ENCODE measurements at regions not wholly inside any gene's neighbourhood (a gene's known extent, or its start where the extent isn't known, plus 50 kb on each side); places are given as distances from the start of the nearest gene placed in this dataset.

DNA sequence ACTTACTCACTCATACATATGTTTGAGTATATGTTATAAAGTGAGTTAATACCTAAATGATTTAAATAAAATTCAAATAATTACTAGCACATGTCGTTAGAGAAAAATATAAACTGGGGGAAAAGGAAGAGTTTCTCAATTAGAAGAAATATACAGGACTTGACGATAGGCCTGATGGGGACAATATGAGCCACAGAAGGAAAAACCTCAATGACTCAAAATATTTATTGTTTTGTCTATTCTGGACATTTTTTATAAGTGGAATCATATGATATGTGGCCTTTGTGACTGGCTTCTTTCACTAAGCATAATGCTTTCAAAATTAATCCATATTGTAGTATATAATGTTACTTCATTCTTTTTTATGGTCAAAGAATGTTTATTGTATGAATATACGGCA, 339.2 kb upstream of the PMFBP1 start:
- no peak for DNase-seq

DNA sequence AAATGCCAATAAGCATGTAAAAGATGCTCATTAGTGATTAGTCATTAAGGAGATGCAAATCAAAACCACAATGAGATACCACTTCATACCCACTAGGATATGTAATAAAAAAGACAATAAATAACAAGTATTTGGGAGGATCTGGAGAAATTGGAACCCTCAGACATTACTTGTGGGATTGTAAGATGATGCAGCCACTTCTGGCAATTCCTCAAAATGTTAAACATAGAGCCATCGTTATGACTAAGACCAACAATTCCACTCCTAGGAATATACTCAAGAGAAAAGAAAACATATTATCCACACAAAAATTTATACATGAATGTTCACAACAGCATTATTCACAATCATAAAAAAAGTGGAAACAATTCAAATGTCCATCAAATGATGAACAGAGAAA, 336.2 kb upstream of the PMFBP1 start:
- DNase-seq: no peak

DNA sequence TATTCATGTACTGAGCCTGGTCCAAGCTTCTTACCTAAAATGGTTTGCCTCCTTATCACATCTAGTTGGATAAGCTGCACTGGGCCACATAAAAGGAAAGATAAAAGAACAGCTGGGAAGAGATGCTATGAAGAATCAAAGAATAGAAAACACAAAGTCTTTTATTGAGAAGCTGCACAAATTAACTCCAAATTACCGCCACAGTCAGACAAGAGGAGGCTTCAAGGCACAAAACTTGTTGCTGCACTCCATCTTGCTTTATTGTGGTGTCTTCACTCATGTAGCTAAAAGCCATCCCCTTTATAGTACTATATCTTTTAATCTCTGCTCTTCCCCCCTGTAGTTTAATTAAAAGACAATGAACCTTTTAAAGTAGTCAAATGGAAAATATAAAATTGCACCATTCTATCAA, 330.6 kb upstream of the PMFBP1 start:
- DNase-seq: no peak

DNA sequence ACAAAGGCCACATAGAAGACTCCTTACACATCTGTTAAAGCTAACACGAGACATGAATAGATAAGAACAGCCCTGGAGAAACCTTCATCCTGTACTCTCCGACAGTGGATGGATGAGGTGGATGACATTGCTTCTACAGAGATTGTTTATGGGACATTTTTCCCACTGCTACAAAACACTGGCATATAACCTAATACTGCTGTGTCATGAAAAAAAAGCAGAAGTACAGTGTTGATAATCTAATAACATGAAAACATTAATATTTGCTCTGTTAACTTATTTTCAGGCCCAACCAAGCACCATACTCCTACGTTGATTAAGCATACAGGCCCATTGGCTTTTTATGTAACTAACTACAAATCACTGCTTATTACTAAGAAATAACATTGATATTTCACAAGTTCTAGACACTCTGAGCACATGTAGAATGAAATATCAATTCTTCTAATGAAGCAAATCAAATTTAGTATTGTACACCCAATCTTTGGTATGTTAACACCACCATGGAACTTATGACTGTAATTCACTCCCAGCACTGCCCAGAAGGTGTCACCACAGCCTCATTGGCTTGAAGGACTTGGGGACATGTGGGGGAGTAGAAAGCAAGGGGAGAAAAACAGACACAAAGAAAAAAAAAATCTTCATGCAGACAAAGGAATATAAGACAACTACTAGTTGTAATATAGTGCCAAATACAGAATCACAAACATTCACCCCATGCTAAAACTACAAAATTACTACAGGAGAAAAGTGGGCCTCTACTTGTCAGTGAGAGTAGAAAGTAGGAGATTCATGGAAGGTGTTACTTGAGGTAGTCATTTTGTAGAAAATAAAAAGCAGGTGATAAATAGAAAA, 330.0 kb upstream of the PMFBP1 start:
- DNase-seq: peak; percentile 70

DNA sequence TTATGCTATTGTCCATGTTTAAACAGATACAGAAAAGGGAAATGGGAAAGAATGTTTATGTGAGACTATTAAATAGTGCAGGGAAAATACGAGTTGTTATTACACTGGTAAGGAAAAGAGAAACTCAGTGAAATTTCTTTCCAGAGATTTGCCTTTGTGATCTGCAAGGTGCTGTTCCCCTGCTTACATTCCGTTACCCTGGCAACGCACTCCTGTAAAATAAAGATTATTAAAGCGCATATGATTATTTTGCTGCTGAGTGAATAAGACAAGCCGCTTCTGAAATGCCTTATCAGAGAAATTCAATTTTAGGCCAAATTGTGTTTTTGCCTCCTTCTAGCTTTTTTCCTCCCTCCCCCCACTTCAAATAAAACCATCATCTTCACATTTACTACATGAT, 328.6 kb upstream of the PMFBP1 start:
- no peak for DNase-seq

DNA sequence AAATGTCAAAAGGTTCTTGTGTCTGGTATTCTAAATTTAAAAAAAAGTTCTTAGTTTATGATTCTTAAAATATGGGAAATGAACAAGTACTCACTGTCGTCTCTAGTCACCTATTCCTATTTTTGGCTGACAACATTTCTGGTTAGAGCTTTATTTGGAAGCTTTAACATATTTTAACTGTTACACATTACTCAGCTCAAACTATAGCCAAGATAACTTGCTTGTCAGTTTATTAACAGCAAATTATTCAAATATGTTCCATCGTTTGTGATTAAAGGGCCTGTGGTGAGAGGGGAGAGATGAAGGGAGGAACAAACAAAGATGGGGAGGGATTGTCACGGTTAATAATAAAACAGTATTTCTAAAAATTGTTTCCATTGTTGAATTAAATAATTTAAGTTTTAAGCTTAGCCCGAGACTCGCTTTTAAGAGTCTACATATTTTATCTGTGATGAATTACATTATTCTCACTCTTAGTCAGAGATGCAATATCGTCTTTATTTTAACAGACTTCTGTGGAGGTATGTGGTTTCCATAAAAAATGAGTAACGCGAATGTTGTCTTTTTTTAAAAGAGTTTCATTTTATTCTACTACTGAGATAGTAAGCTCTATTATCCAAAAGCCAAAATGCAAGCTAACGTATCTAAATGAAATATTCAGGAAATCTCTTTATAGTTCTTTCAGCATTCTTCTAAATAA, 321.9 kb upstream of the PMFBP1 start:
- no peak for DNase-seq

DNA sequence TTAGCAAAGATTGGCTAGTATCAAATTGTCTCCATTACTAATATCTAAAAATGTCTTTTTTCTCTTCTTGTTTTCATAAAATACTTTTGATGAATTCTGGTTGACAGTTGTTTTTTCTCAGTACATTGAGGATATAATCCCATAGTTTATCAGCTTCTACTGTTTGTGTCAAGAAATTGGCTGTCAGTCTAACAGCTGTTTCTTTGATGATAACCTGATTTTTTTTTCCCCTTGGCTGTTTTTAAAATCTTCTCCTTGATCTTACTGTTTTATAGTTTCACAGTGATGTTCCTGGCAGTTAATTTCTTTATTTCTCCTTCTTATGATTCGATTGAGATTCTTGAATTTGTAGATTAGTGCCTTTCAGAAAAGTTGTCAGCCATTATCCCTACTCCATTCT, 315.3 kb upstream of the PMFBP1 start:
- DNase-seq: no peak

DNA sequence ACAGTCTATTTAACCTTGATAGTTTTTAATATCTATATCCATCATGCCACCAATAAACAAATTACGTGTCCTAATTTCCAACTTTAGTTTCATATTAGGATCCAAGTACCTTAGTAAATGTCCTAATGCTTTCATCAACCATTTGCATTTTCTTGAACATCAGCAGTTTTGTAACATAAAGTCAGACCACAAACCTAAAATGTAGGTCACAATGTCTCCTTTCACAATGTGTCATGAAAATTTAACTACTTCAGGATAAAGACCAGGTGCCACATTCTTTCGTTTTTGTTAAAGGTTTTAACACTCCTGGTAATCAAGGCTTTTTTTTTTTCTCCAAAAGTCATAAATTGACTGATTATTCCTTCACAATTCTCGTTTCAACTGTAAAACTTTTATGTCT, 310.7 kb upstream of the PMFBP1 start:
- no peak for DNase-seq

DNA sequence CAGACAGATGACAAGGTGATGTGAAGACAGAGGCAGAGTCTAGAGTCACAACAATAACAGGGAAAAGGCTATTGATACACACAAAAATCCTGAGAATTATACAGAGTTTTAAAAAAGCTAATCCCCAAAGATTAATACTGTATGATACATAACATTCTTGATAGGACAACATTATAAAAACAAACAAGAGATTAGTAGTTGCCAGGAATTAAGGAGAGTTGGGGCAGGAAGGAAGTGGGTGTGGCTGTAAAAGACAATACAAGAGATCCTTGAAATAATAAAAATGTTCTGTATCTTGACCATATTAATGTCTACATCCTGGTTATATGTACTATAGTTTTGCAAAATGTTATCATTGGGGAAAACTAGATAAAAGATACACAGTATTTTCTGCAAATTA, 309.5 kb upstream of the PMFBP1 start:
- no peak for DNase-seq

DNA sequence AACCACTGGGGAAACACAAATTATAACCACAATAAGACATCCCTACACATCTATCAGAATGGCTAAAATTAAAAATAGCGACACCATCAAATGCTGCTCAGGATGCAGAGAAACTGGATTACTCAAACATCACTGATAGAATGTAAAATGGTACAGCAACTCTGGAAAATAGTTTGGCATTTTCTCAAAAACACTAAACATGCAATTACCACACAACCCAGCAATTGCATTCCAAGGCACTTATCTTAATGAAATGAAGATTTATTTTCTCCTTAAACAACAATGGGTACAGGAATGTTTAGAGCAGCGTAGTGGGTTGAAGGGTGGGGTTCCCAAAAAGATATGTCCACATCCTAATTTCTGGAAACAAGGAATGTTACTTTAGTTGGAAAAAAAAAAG, 309.0 kb upstream of the PMFBP1 start:
- DNase-seq: no peak

DNA sequence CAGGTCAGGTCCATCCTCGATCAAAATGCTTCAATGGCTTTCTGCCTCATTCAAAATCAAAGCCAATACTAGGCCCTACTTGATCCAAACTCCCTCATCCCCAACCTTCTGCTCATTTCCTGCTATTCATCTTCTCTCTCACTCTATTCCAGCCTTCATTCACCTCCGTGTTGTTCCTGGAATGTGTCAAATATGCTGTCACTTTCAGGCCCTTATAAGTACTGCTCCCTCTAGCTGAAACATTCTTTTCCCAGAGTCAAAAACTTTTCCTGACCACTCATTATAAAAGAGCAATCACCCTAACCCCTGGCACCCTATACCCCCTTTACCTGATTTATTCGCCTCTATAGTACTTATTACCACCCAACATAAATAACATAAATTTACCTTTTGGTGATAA, 303.7 kb upstream of the PMFBP1 start:
- no peak for DNase-seq

DNA sequence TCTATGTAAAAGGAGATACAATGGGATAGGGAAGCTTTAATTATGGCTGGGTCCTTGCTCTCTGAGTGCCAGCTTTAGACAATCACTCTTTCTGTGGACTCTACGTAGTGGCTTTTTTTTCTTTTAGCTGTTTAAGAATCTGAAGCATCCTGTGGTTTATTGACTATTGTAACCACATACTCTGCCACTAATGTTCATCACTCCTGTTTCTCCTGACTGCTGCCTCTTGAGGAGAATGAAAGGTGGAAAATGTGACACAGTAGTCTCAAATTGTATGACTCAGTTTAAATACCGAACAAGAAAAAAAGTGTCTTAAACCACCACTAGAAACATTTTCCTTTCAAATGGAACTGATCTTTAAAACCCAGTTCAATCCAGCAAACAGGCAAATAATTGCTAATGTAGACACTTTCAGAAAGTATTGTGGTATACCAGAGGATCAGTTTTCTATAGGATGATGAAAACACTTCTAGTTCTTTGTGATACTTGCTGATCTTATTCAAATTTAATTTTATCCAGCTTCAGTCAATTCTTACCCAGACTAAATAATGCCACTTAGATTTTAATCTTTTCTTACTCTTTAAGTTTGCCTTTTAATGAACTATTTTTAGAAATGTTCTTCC, 302.7 kb upstream of the PMFBP1 start:
- no peak for DNase-seq

DNA sequence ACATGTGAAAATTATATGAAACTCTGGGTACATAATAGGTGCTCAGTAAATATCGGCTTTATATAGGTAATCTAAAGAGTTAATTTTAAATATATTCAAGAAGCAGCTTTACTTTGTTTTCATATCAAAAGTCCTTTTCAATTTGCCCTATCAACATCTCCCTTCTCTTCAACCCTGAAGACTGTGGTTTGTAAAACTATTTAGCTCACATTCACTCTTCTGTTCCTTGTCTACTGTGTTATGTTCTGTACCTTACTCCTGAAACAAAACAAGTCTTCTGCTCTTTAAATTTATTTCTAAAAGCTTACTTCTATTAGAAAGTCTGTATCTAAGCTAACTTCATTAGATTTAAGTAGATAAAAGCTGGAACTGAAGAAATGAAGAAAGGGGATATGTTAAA, 301.7 kb upstream of the PMFBP1 start:
- no peak for DNase-seq

DNA sequence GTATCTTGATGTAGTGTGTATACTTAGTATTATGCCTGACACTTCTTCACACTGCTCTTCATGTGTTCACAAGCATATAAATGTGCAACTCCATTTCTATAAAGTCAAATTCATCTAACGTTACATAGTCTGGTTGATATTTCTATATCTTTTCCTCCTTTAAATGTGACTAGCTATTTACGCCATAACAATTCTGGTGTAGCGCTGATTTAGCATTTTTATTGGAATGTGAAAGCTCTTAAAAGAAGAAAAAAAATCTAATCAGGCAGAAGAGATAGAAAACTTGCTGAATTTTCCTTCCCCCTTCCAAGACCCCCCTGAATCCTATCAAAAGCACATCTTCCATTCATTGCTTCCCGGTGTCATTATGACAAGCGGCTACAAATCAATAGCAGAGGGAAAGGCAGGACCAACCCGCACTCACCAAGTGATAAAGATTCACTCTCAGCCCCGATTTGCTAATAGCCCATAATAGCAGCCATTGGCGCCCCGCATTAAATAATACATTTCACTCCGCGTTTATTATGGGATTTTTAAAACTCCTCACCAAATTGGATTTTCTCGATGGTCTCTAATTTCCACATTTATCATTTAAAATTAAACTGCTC, 299.5 kb upstream of the PMFBP1 start:
- DNase-seq: no peak

DNA sequence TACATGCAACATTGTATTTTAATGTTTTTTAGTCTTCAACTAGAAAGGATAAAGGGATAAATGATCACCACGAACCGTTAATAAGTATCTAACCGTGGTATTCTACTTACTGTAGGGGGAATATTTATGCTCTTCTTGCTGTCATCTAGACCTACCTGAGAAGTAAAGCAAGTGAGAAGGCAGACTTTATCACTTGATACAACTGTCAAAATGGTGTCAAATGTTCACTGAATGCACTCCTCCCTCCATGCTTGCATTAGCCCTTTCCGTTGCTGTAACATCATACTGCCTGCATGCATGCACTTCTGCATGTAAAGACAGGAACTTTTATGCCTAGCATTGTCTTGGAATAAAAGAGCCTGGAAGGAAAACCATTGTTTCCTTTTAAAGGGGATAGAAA, 298.6 kb upstream of the PMFBP1 start:
- DNase-seq: no peak

DNA sequence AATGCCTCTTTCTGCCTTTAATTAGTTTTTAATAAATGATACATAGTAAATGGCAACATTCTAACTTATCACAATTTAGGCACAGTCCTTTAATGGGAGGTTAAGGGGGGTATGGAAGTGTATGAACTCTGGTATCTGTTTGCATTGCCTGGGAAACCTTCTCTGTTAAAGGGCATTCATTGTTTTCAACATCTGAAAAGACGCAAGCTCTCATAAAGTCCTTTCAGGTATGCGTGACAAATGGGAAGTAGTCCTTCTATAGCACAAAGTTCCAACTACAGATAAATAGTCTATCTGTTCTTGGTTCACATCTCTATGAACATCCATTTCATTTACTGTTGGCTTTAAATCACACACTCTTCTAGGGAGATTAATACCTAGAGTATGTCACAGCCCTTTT, 298.0 kb upstream of the PMFBP1 start:
- DNase-seq: no peak

DNA sequence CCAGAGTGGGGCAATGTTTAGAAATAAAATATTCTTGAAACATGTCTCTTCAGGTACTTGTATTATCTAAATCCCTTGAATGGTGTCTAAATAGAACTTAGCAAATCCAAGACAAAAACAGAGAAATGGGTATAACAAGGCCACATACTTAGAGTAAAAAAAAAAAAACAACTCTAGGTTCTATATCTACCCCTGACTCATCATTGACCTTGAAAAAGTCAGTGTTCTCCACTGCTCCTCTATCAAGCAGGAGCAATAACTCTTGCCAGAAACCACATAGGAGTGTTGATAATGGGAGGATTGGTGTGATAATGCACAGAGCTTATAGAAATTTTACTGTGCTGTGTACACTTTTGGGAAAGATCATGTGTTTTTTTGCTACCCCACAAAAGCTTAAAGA, 296.6 kb upstream of the PMFBP1 start:
- no peak for DNase-seq

DNA sequence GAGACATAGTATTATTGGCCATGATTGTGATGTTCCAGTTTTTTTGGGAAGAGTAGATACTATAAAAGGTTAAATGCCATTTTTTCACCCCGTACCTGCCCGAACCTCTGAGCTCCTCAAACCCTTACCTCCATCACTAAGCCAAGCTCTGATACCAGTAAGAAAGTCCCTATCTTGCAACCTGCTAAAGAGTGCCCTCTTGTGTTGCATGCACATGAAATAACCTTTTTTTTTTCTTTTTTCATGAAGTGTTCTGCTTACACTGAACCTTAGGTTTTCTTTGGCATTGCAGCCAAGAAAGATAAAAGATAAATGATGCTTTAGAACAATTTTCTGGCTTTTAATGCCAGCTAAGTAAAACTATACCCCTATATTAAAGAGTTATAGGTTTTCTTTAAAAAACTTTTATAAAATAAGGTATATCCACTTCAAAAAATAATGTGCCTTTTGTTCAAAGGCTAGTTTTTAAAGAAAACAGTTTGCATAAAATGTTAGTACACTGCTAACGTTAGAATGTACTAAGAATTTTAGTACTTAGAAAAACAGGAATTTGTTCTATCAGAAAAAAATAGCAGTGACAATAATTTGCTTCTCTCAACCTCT, 295.3 kb upstream of the PMFBP1 start:
- peak; percentile 20 for DNase-seq

DNA sequence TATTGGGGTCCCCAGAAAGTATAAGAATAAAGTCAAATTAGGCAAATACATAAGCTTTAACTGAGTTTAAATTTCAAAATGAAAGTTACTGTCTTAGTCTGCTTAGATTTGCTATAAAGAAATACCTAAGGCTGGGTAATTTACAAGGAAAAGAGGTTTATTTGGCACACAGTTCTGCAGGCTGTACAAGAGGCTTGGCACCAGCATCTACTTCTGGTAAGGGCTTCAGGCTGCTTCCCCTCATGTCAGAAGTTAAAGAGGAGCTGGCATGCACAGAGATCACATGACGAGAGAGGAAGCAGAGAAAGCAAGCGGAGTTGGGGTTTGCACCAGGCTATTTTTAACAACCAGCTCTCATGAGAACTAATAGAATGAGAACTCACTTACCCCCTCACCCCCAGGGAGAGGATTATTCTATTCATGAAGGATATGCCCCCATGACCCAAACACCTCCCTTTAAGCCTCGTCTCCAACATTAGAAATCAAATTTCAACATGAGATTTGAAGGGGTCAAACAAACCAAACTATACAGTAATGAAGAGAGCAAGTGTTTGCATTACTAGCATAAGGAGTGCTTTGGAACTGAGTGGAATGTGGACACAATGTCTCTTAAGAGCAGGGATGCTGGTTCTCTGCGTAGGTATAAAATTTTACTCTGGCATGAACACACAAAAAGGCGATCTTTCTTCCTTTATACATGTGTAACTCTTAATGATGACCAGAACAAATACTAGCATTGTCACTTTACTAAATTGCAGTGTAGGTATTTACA, 292.8 kb upstream of the PMFBP1 start:
- no peak for DNase-seq

DNA sequence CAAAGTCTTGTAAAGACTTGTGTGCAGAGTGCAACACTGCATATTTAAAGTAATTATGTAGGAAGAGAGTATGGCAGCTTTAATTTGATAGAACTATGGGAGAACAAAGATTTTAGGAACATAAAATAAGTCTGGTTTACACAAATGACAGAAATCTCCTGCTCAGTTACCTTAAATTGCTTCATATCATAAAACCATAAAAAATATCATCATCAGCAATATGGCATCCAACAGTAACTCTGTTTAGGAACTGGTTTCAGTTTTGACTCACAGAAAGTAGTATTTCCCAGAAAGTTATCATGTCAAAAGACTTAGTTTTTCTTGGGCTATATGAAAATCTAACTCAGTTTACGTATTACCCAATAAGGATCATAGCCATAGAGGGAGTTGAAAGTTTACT, 292.1 kb upstream of the PMFBP1 start:
- DNase-seq: no peak

DNA sequence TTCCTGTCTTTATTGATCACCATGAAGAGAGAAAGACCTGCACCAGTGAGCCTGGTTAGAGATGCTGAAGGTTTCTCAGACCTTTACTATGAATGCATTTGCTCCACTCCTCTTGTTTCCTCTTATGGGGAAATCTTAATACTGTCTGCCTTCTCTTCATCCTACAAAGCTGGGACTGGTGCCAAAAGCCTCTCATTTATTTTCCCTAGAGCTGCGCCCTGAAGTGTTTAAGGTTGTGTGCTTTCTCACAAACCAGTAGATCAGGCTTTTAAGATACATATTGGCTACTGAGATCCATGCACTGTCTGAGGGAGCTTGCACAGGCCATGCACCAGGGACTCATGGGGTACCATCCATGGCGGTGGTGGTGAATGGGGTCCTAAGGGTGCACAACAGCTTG, 286.1 kb upstream of the PMFBP1 start:
- no peak for DNase-seq
